ENCODE measurements at regions not wholly inside any gene's neighbourhood (a gene's known extent, or its start where the extent isn't known, plus 50 kb on each side); places are given as distances from the start of the nearest gene placed in this dataset.

GRCh38 chr7:20007510-20007909 lies 209.7 kb downstream of the MACC1 start:
- TF ChIP-seq CTCF (IDR thresholded peaks at IDR 0.05; ENCODE audit: insufficient read depth, low read depth, low read length, missing control alignments) = no peak
- no peak overlapping the region for H3K4me3 ChIP-seq (ENCODE audit: low read depth, low read length)
- no peak for DNase-seq (ENCODE audit: low read depth)

- H3K4me3 ChIP-seq (ENCODE audit: low read depth, low read length) = no peak overlapping the region
- no peak for DNase-seq (ENCODE audit: low read depth)
- no peak for TF ChIP-seq CTCF (IDR thresholded peaks at IDR 0.05; ENCODE audit: insufficient read depth, low read depth, low read length, missing control alignments)
Observed at GRCh38 chr7:20005081-20005480, 212.1 kb downstream of the MACC1 start.

GRCh38 chr7:19999681-20000080 lies 217.5 kb downstream of the MACC1 start:
- TF ChIP-seq CTCF (IDR thresholded peaks at IDR 0.05; ENCODE audit: insufficient read depth, low read depth, low read length, missing control alignments) = no peak
- DNase-seq (ENCODE audit: low read depth) = no peak
- no peak overlapping the region for H3K4me3 ChIP-seq (ENCODE audit: low read depth, low read length)

- no peak for DNase-seq (ENCODE audit: low read depth)
- TF ChIP-seq CTCF (IDR thresholded peaks at IDR 0.05; ENCODE audit: insufficient read depth, low read depth, low read length, missing control alignments) = no peak
Observed at GRCh38 chr7:19991936-19992335, 218.5 kb upstream of the TMEM196 start.

GRCh38 chr7:19989906-19990305 lies 216.5 kb upstream of the TMEM196 start:
- no peak for DNase-seq (ENCODE audit: low read depth)
- no peak for TF ChIP-seq CTCF (IDR thresholded peaks at IDR 0.05; ENCODE audit: insufficient read depth, low read depth, low read length, missing control alignments)
- no peak overlapping the region for H3K4me3 ChIP-seq (ENCODE audit: low read depth, low read length)

More at GRCh38 chr7:19991936-19992335, 218.5 kb upstream of the TMEM196 start:
- H3K4me3 ChIP-seq (ENCODE audit: low read depth, low read length) = no peak overlapping the region

GRCh38 chr7:19988860-19989259 lies 215.4 kb upstream of the TMEM196 start:
- no peak for DNase-seq (ENCODE audit: low read depth)
- no peak for TF ChIP-seq CTCF (IDR thresholded peaks at IDR 0.05; ENCODE audit: insufficient read depth, low read depth, low read length, missing control alignments)
- no peak overlapping the region for H3K4me3 ChIP-seq (ENCODE audit: low read depth, low read length)

- peak; percentile 33 for DNase-seq (ENCODE audit: low read depth)
- TF ChIP-seq CTCF (IDR thresholded peaks at IDR 0.05; ENCODE audit: insufficient read depth, low read depth, low read length, missing control alignments) = no peak
- no peak overlapping the region for H3K4me3 ChIP-seq (ENCODE audit: low read depth, low read length)
Observed at GRCh38 chr7:19984231-19984632, 210.8 kb upstream of the TMEM196 start.

Measured in GM12865 (cell line).